KMS-11 (cell line): ENCODE measurements at regions not wholly inside any gene's neighbourhood (a gene's known extent, or its start where the extent isn't known, plus 50 kb on each side); places are given as distances from the start of the nearest gene placed in this dataset.
"Not testable (repeated sequence)": the region's sequence is repeated elsewhere in the genome, so short reads cannot be mapped to it uniquely, and the experiment has no call there.

Source experiments
- H2AFZ ChIP-seq: fragments of 200-600 bp; sonication (generic); 2 replicates; pipeline ENCODE4 v1.6.1; 2016; ENCODE audit warnings: antibody characterized with exemption, mixed run types, low read depth
- H3K27ac ChIP-seq: fragments of 200-600 bp; sonication (generic); 2 replicates; pipeline ENCODE4 v1.6.1; 2016; ENCODE audit warnings: mild to moderate bottlenecking, mixed run types
- H3K27me3 ChIP-seq: fragments of 200-600 bp; sonication (generic); 2 replicates; pipeline ENCODE4 v1.6.1; 2017; ENCODE audit warnings: mild to moderate bottlenecking, low read depth, mixed run types, moderate library complexity; ENCODE audit not compliant: insufficient read depth
- H3K36me3 ChIP-seq: fragments of 200-600 bp; sonication (generic); 2 replicates; pipeline ENCODE4 v1.6.1; 2017; ENCODE audit warnings: mild to moderate bottlenecking, mixed run types; ENCODE audit not compliant: insufficient read depth
- H3K4me1 ChIP-seq: fragments of 200-600 bp; sonication (generic); 2 replicates; pipeline ENCODE4 v1.6.1; 2016; ENCODE audit warnings: mild to moderate bottlenecking, low read depth, mixed run types; ENCODE audit not compliant: poor library complexity, severe bottlenecking
- H3K4me2 ChIP-seq: fragments of 200-600 bp; sonication (generic); 2 replicates; pipeline ENCODE4 v1.7.0; 2016; ENCODE audit warnings: mild to moderate bottlenecking, mixed run types
- H3K4me3 ChIP-seq: fragments of 200-600 bp; sonication (generic); IDR thresholded peaks from 2 replicates; pipeline ENCODE4 v1.6.1; 2017; ENCODE audit warnings: low read depth, low read length, mixed read lengths; ENCODE audit not compliant: insufficient read depth
- H3K79me2 ChIP-seq: fragments of 200-600 bp; sonication (generic); 2 replicates; pipeline ENCODE4 v1.6.1; 2016; ENCODE audit warnings: low read depth, mixed run types; ENCODE audit not compliant: insufficient read depth
- H3K9ac ChIP-seq: fragments of 200-600 bp; sonication (generic); 2 replicates; pipeline ENCODE4 v1.6.1; 2016; ENCODE audit warnings: mild to moderate bottlenecking, mixed run types
- H4K20me1 ChIP-seq: fragments of 200-600 bp; sonication (generic); 2 replicates; pipeline ENCODE4 v1.6.1; 2016; ENCODE audit warnings: mild to moderate bottlenecking, mixed run types; ENCODE audit not compliant: insufficient read depth
- CTCF ChIP-seq: fragments of 200-600 bp; sonication (generic); conservative IDR thresholded peaks from 2 replicates; pipeline ENCODE4 v1.6.1; 2017; ENCODE audit warnings: low read depth, mild to moderate bottlenecking, antibody characterized with exemption, low read length, moderate library complexity, mixed read lengths

DNA sequence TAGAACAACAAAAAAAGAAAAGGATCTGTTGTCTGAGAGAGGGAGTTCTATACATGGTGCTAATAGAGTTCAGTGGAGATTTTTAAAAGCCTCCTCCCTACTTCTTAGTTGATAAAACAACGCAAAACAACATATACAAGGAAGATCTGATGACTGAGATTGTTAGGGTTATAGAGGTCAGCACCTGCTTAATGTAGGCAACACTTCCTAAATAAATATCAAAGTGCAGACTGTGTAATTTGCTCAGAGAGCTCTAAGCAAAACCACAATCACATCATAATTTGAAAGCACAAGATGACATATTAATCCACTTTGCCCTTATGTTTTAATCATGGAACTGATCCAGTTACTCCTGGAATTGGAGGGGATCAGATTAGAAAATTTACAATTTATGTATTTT lies 474.5 kb downstream of the PRR16 start:
- TF ChIP-seq CTCF = no peak
- Histone ChIP-seq H3K9ac (no peak overlapping the region), H3K4me3 (no peak overlapping the region), H3K27ac (no peak overlapping the region), H3K4me1 (no peaks in the 10 kb centered on the region), H4K20me1 (no peaks in the 10 kb centered on the region), H2AFZ (no peak overlapping the region), H3K4me2 (no peak overlapping the region), H3K79me2 (no peaks in the 10 kb centered on the region), H3K36me3 (no peaks in the 10 kb centered on the region), H3K27me3 (no peaks in the 10 kb centered on the region)

GRCh38 chr5:120942596-120943350 lies 478.7 kb downstream of the PRR16 start:
- Histone ChIP-seq H3K27ac (no peak overlapping the region), H3K4me1 (no peaks in the 10 kb centered on the region), H3K79me2 (no peaks in the 10 kb centered on the region), H2AFZ (no peak overlapping the region), H3K9ac (no peak overlapping the region), H3K4me2 (no peak overlapping the region), H4K20me1 (no peaks in the 10 kb centered on the region), H3K36me3 (no peaks in the 10 kb centered on the region), H3K27me3 (no peaks in the 10 kb centered on the region), H3K4me3 (no peak overlapping the region)
- TF ChIP-seq CTCF = no peak

DNA sequence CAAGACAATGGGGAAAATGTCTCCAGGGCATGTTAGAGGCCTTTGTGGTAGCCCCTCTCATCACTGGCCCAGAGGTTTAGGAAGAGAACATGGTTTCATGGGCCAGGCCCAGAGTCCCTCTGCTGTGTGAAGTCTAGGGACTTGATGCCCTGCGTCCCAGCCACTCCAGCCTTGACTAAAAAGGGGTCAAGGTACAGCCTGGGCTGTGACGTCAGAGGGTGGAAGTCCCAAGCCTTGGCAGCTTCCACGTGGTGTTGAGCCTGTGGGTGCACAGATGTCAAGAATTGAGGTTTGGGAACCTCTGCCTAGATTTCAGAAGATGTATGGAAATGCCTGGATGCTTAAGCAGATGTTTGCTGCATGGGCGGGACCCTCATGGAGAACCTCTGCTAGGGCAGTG lies 485.5 kb downstream of the PRR16 start:
- H4K20me1 ChIP-seq, H3K4me3 ChIP-seq, H2AFZ ChIP-seq, H3K79me2 ChIP-seq, H3K27ac ChIP-seq, H3K27me3 ChIP-seq, H3K9ac ChIP-seq, H3K36me3 ChIP-seq, H3K4me1 ChIP-seq, H3K4me2 ChIP-seq: not testable (repeated sequence)

DNA sequence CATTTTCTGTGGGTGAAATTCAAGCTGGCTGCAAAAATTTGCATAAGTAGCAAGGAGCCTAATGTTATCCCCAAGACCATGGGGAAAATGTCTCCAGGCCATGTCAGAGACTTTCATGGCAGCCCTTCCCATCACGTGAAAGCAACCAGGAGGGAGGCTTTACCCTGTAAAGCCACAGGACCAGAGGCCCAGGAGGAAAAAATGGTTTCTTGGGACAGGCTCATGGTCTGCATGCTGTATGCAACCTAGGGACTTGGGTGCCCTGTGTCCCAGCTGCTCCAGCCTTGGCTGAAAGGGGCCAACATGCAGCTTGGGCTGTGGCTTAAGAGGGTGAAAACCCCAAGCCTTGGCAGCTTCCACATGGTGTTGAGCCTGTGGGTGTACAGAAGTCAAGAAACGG lies 489.3 kb downstream of the PRR16 start:
- H4K20me1 ChIP-seq, H3K27me3 ChIP-seq, H3K4me2 ChIP-seq, H3K4me3 ChIP-seq, H3K9ac ChIP-seq, H3K79me2 ChIP-seq, H3K4me1 ChIP-seq, H3K36me3 ChIP-seq, H2AFZ ChIP-seq, H3K27ac ChIP-seq: not testable (repeated sequence)

- Histone ChIP-seq H3K79me2 (no peaks in the 10 kb centered on the region), H4K20me1 (no peaks in the 10 kb centered on the region), H2AFZ (no peak overlapping the region), H3K4me1 (no peaks in the 10 kb centered on the region), H3K36me3 (no peaks in the 10 kb centered on the region), H3K27me3 (no peaks in the 10 kb centered on the region), H3K4me3 (no peak overlapping the region), H3K4me2 (no peak overlapping the region), H3K9ac (no peak overlapping the region), H3K27ac (no peak overlapping the region)
- TF ChIP-seq CTCF = no peak
Measured at GRCh38 chr5:120954255-120954654, 490.2 kb downstream of the PRR16 start.
